NCI-H1105 treated with DMSO at 0.1 percent for 48 hours (cell line): ENCODE measurements at regions not wholly inside any gene's neighbourhood (a gene's known extent, or its start where the extent isn't known, plus 50 kb on each side); places are given as distances from the start of the nearest gene placed in this dataset.
"Not testable (repeated sequence)": the region's sequence is repeated elsewhere in the genome, so short reads cannot be mapped to it uniquely, and the experiment has no call there.

Source experiments
- DNase-seq: peaks from one replicate; lab custom pipeline; 2025; lab: John Stamatoyannopoulos, UW

- no peak for DNase-seq
These were observed 315.2 kb upstream of the B3GAT1 start for GRCh38 chr11:134727204-134727603.

- DNase-seq, result peak; percentile 26
These were observed 313.9 kb upstream of the B3GAT1 start for GRCh38 chr11:134725716-134726639.

- no peak for DNase-seq
These were observed 313.2 kb upstream of the B3GAT1 start for GRCh38 chr11:134725211-134725610.

DNA sequence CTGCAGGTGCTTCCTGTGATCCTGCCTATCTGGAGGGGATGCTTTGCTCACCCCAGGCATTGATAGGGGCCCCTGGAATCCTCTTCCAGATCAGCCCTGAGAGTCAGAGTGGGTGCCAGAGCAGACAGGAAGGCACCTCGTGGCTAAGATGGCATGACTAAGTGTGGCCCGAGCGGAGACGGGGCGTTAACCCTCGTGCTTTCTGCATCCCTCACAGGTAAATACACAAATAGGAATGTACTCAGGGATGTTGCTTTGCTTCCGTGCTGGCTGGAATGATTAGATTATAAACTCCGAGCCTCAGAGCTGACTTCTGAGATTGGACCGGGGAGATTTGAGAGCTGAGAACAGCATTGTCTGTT, 312.7 kb upstream of the B3GAT1 start:
- no peak for DNase-seq

DNA sequence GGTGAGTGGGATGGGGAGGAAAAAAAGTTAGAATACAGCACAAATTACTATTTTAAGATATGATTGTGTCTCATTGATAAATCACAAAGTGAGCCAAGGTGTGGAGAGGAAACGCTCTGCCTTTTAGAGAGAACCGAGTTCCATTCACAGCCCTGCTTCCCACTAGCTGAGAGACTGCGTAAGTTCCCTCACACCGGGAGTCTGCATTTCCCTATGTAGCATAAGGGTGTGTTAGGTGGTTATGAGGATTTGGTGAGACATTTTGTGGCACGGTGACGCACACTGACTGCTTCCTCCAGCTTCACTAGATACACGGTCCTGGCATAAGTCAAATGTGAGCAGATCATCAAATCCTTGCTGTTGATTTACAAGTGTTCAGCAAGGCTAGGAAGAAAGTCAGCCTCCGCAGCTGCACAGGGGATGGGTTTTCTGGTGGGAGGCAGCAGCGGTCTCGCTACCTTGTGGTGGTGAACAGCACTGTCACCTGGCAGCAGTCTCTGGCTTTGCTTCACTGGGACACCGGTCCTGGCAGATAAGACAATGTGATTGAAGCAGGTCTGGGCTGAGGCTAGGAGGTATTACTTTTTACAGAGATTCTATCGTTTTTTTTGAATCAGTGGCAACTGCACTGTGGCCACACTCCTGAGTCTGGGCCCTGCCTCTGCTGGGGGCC, 312.2 kb upstream of the B3GAT1 start:
- DNase-seq, result no peak

GRCh38 chr11:134720691-134721070, 308.6 kb upstream of the B3GAT1 start:
- not testable (repeated sequence) for DNase-seq

- not testable (repeated sequence) for DNase-seq
These were observed 308.1 kb upstream of the B3GAT1 start for GRCh38 chr11:134719940-134720690.

- no peak for DNase-seq
These were observed 307.4 kb upstream of the B3GAT1 start for GRCh38 chr11:134719397-134719796.

DNA sequence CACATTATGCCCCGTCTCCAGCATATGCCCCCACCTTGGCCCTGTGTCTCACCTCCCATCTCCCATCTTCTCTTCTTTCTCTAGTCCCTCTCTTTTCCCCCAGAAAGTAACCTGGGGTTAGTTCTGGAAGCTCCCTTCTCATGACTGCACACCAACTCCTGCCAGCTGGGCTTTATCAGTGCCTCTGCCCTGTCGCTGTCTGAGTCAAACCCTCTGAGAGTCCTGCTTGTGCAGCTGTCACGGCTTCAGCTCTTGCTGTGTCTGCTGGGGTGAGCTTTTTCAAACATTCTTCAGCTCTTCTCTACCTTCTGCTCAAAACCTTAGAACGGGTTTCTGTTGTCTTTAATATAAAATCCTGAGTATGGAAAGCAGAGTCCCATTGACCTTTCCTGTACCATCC, 304.5 kb upstream of the B3GAT1 start:
- DNase-seq, result no peak

GRCh38 chr11:134714021-134714656, 302.1 kb upstream of the B3GAT1 start:
- DNase-seq, result no peak

- no peak for DNase-seq
These were observed 300.4 kb upstream of the B3GAT1 start for GRCh38 chr11:134712228-134713145.

- peak; percentile 44 for DNase-seq
These were observed 299.5 kb upstream of the B3GAT1 start for GRCh38 chr11:134711588-134711987.

GRCh38 chr11:134710861-134711407, 298.9 kb upstream of the B3GAT1 start:
- no peak for DNase-seq

- no peak for DNase-seq
These were observed 293.8 kb upstream of the B3GAT1 start for GRCh38 chr11:134705858-134706257.

GRCh38 chr11:134702827-134703226, 290.8 kb upstream of the B3GAT1 start:
- no peak for DNase-seq

DNA sequence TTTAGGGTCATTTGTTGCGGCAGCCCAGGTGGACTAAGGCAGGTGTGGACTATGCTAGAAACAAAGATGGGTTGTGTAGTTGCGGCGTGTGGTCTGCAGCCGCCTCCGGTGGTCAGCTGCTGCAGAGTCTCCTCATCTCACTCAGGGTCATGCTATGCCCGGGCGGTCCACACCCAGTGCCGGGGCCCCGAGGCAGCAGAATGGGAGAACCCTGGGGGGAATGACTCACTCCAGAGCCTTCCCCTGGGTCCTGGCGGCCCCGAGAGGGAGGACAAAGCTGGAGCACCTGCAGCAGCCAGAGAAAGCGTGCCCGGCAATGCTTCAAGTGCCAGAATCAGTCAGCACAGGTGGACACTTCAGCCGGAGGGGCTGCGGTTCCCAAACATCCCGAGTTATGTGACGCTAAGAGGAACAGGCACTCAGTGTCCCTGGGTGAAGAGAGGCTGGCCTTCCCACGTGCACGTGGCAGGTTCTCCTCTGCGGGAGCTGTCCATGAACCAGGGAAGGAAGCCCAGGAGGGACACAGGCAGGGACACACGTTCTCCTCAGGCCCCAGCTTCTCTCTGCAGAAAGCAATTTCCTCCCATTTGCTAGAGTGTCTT, 289.6 kb upstream of the B3GAT1 start:
- DNase-seq, result no peak

GRCh38 chr11:134700101-134700640, 288.1 kb upstream of the B3GAT1 start:
- DNase-seq, result no peak

GRCh38 chr11:134696455-134696854, 284.4 kb upstream of the B3GAT1 start:
- DNase-seq, result no peak

DNA sequence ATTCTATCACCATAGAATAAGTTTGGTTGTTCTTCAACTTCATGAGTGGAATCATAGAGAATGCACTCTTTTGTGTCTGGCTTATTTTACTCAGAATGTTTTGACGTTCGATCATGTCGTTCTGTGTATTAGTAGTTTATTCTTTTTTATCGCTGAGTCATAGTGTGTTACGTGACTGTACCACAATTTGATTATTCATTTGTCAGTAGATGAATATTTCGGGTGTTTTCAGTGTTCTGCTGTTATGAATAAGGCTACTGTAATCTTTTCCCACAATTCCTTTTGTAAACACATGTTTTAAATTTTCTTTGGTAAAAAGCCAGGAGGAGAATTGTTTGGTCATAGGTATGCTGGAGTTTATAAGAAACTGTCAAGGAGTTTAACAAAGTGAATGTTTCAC, 279.9 kb upstream of the B3GAT1 start:
- DNase-seq, result no peak

DNA sequence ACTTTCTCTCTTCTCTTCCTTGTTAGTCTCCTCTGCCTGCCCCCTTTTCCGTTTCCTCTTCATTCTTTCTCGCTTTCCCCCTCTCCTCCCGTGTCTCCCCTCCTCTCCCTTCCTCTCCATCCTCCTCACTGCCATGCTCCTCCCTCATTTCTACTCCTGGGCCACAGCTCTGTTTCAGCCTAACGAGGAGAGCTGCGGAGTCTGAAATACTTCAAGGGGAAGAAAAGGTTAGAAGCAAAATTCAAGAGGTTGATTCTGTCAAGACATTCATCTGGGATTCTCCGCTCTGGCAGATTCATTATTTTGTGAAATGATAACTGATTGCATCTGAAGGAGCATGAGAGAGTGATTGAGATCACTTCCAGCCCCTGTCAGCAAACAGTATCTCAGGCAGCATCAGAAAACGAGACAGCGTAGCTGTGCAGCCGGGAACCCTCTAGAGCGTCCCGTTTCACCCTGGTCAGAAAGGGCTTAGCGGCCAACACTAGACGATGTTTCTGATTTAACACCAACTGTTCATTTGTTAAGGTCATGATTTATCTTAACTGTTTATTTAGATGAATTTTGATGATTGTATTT, 279.3 kb upstream of the B3GAT1 start:
- no peak for DNase-seq
